Endothelial cell of umbilical vein (primary cell): ENCODE measurements at regions not wholly inside any gene's neighbourhood (a gene's known extent, or its start where the extent isn't known, plus 50 kb on each side); places are given as distances from the start of the nearest gene placed in this dataset.

Experiments used
- CTCF ChIP-seq, 2 donors: IDR thresholded peaks; 1 replicate in 1 of 2; 2 replicates in 1 of 2; pipeline ENCODE4 v1.5.1; 2011; ENCODE audit warnings: low read length in 2 of 2, mild to moderate bottlenecking in 2 of 2, moderate library complexity in 2 of 2, control low read depth in 1 of 2, inconsistent platforms in 1 of 2, low read depth in 1 of 2; ENCODE audit not compliant: insufficient read depth in 1 of 2; ENCODE audit errors: extremely low read depth in 1 of 2
- EZH2 ChIP-seq: IDR thresholded peaks from 2 replicates; pipeline ENCODE4 v1.6.1; 2012; ENCODE audit warnings: borderline replicate concordance, low read depth, mild to moderate bottlenecking, moderate library complexity, low read length, inconsistent platforms; ENCODE audit not compliant: severe bottlenecking
- MAX ChIP-seq: IDR thresholded peaks from 2 replicates; pipeline ENCODE4 v1.6.1; 2011; ENCODE audit not compliant: insufficient read depth, insufficient read length
- POLR2A ChIP-seq: IDR thresholded peaks from 2 replicates; pipeline ENCODE4 v1.6.1; 2012; ENCODE audit warnings: low read depth, mild to moderate bottlenecking, control low read depth, low read length

- TF ChIP-seq CTCF (IDR thresholded peaks at IDR 0.05; ENCODE audit: extremely low read depth in 1 of 2, insufficient read depth in 1 of 2, low read depth in 1 of 2, low read length in 2 of 2) (no peak), EZH2 (no peak), MAX (no peak), POLR2A (no peak)
Measured at GRCh38 chr4:184887333-184887732, 61.6 kb upstream of the ACSL1 start.
